ENCODE measurements at regions not wholly inside any gene's neighbourhood (a gene's known extent, or its start where the extent isn't known, plus 50 kb on each side); places are given as distances from the start of the nearest gene placed in this dataset.

- DNase-seq (ENCODE audit: low spot score) = no peak
Observed at GRCh38 chr2:221203856-221204255, 368.2 kb downstream of the EPHA4 start.

GRCh38 chr2:221204699-221205098 lies 367.4 kb downstream of the EPHA4 start:
- DNase-seq (ENCODE audit: low spot score) = no peak

GRCh38 chr2:221205103-221205673 lies 366.9 kb downstream of the EPHA4 start:
- no peak for DNase-seq (ENCODE audit: low spot score)

GRCh38 chr2:221210686-221211085 lies 361.4 kb downstream of the EPHA4 start:
- no peak for DNase-seq (ENCODE audit: low spot score)

GRCh38 chr2:221211653-221212052 lies 360.5 kb downstream of the EPHA4 start:
- no peak for DNase-seq (ENCODE audit: low spot score)

- DNase-seq (ENCODE audit: low spot score) = no peak
Observed at GRCh38 chr2:221212105-221212504, 360.0 kb downstream of the EPHA4 start.

GRCh38 chr2:221215487-221215886 lies 356.6 kb downstream of the EPHA4 start:
- DNase-seq (ENCODE audit: low spot score) = no peak

- no peak for DNase-seq (ENCODE audit: low spot score)
Observed at GRCh38 chr2:221216636-221217035, 355.5 kb downstream of the EPHA4 start.

- DNase-seq (ENCODE audit: low spot score) = no peak
Observed at GRCh38 chr2:221225752-221226151, 346.4 kb downstream of the EPHA4 start.

GRCh38 chr2:221228214-221228769 lies 343.8 kb downstream of the EPHA4 start:
- DNase-seq (ENCODE audit: low spot score) = no peak

- DNase-seq (ENCODE audit: low spot score) = no peak
Observed at GRCh38 chr2:221229099-221229498, 343.0 kb downstream of the EPHA4 start.

GRCh38 chr2:221231511-221231910 lies 340.6 kb downstream of the EPHA4 start:
- no peak for DNase-seq (ENCODE audit: low spot score)

- DNase-seq (ENCODE audit: low spot score) = no peak
Observed at GRCh38 chr2:221235941-221236340, 336.2 kb downstream of the EPHA4 start.

- no peak for DNase-seq (ENCODE audit: low spot score)
Observed at GRCh38 chr2:221241072-221241471, 331.0 kb downstream of the EPHA4 start.

GRCh38 chr2:221243771-221244170 lies 328.3 kb downstream of the EPHA4 start:
- DNase-seq (ENCODE audit: low spot score) = no peak

GRCh38 chr2:221245045-221245444 lies 327.1 kb downstream of the EPHA4 start:
- DNase-seq (ENCODE audit: low spot score) = no peak

GRCh38 chr2:221245772-221246171 lies 326.3 kb downstream of the EPHA4 start:
- no peak for DNase-seq (ENCODE audit: low spot score)

- no peak for DNase-seq (ENCODE audit: low spot score)
Observed at GRCh38 chr2:221254299-221254698, 317.8 kb downstream of the EPHA4 start.

- DNase-seq (ENCODE audit: low spot score) = no peak
Observed at GRCh38 chr2:221255862-221256261, 316.2 kb downstream of the EPHA4 start.

- no peak for DNase-seq (ENCODE audit: low spot score)
Observed at GRCh38 chr2:221258464-221258863, 313.6 kb downstream of the EPHA4 start.

GRCh38 chr2:221262651-221263050 lies 309.5 kb downstream of the EPHA4 start:
- no peak for DNase-seq (ENCODE audit: low spot score)

GRCh38 chr2:221263573-221263972 lies 308.5 kb downstream of the EPHA4 start:
- no peak for DNase-seq (ENCODE audit: low spot score)

GRCh38 chr2:221264318-221264717 lies 307.8 kb downstream of the EPHA4 start:
- DNase-seq (ENCODE audit: low spot score) = no peak

- DNase-seq (ENCODE audit: low spot score) = no peak
Observed at GRCh38 chr2:221267773-221268425, 304.2 kb downstream of the EPHA4 start.

Measured in ureter (tissue), 1 donor.